CD14-positive monocyte (primary cell): ENCODE measurements at regions not wholly inside any gene's neighbourhood (a gene's known extent, or its start where the extent isn't known, plus 50 kb on each side); places are given as distances from the start of the nearest gene placed in this dataset.

Experiments used
- DNase-seq, 3 donors: peaks; one replicate each; pipeline ENCODE4 v3.0.0-alpha.2; 2011 to 2022
- H2AFZ ChIP-seq: 2 replicates; pipeline ENCODE4 v1.6.0; 2012; ENCODE audit warnings: mild to moderate bottlenecking, low read depth, low read length, inconsistent platforms; ENCODE audit not compliant: insufficient read depth, poor library complexity, severe bottlenecking
- H3K27ac ChIP-seq, 2 donors: 1 replicate in 1 of 2; 2 replicates in 1 of 2; pipeline ENCODE4 v1.5.1; 2012 to 2013; ENCODE audit warnings: low read length in 2 of 2, control low read depth in 1 of 2, inconsistent platforms in 1 of 2, low read depth in 1 of 2, mild to moderate bottlenecking in 1 of 2
- H3K27me3 ChIP-seq, 2 donors: one replicate each; pipeline versions ENCODE4 v1.6.0 to v1.6.1; 2011 to 2013; ENCODE audit warnings: low read length in 2 of 2; ENCODE audit not compliant: control insufficient read depth in 2 of 2, insufficient read depth in 2 of 2
- H3K36me3 ChIP-seq, 2 donors: replicated peaks in 1 of 2; 1 replicate in 1 of 2; 2 replicates in 1 of 2; pipeline versions ENCODE4 v1.5.1 to v1.6.1; 2012 to 2013; ENCODE audit warnings: low read length in 2 of 2, control low read depth in 1 of 2, inconsistent platforms in 1 of 2, mild to moderate bottlenecking in 1 of 2; ENCODE audit not compliant: insufficient read depth in 2 of 2, control insufficient read depth in 1 of 2
- H3K4me1 ChIP-seq, 2 donors: 1 replicate in 1 of 2; 2 replicates in 1 of 2; pipeline versions ENCODE4 v1.5.1 to v1.6.1; 2012 to 2013; ENCODE audit warnings: low read length in 2 of 2, control low read depth in 1 of 2, inconsistent platforms in 1 of 2, mild to moderate bottlenecking in 1 of 2, moderate library complexity in 1 of 2; ENCODE audit not compliant: insufficient read depth in 2 of 2, control insufficient read depth in 1 of 2
- H3K4me2 ChIP-seq: replicated peaks from 2 replicates; pipeline ENCODE3; 2012; ENCODE audit warnings: low read length, moderate library complexity, mild to moderate bottlenecking; ENCODE audit not compliant: poor library complexity, severe bottlenecking; ENCODE audit errors: extremely low read depth
- H3K4me3 ChIP-seq, 3 experiments: fragments of 200-600 bp in 1 of 3; sonication (generic) in 1 of 3; replicated peaks in 1 of 3; 1 replicate in 2 of 3; 2 replicates in 1 of 3; pipeline ENCODE4 v1.5.1; 2011 to 2013; ENCODE audit warnings: low read length in 3 of 3, mild to moderate bottlenecking in 3 of 3, control low read depth in 2 of 3, low read depth in 2 of 3, inconsistent platforms in 1 of 3, moderate library complexity in 1 of 3
- H3K79me2 ChIP-seq: 2 replicates; pipeline ENCODE4 v1.6.0; 2012; ENCODE audit warnings: mild to moderate bottlenecking, control low read depth, inconsistent platforms, low read length, moderate library complexity; ENCODE audit not compliant: insufficient read depth
- H3K9ac ChIP-seq: 2 replicates; pipeline ENCODE4 v1.6.0; 2017; ENCODE audit warnings: low read length, mild to moderate bottlenecking; ENCODE audit not compliant: insufficient read depth, poor library complexity, severe bottlenecking
- H3K9me3 ChIP-seq, 2 donors: replicated peaks in 1 of 2; 1 replicate in 1 of 2; 2 replicates in 1 of 2; pipeline versions ENCODE4 v1.5.1 to v1.6.1; 2012 to 2013; ENCODE audit warnings: low read length in 2 of 2, control low read depth in 1 of 2; ENCODE audit not compliant: control insufficient read depth in 1 of 2, insufficient read depth in 1 of 2
- H4K20me1 ChIP-seq: 2 replicates; pipeline ENCODE4 v1.6.0; 2012; ENCODE audit warnings: mild to moderate bottlenecking, low read length, control low read depth, moderate library complexity; ENCODE audit not compliant: insufficient read depth
- H3K27ac Mint-ChIP-seq, 7 donors: one replicate each; pipeline ENCODE4 v1.8.0; 2020; ENCODE audit warnings: mild to moderate bottlenecking in 7 of 7, mixed read lengths in 7 of 7, moderate library complexity in 6 of 7, inconsistent platforms in 2 of 7
- H3K27me3 Mint-ChIP-seq, 3 donors: one replicate each; pipeline ENCODE4 v1.8.0; 2021 to 2022; ENCODE audit warnings: low read depth in 3 of 3, mild to moderate bottlenecking in 3 of 3, mixed read lengths in 3 of 3, moderate library complexity in 3 of 3, inconsistent platforms in 1 of 3
- H3K36me3 Mint-ChIP-seq, 2 donors: one replicate each; pipeline ENCODE4 v1.8.0; 2020; ENCODE audit warnings: mixed read lengths in 2 of 2, inconsistent platforms in 1 of 2, mild to moderate bottlenecking in 1 of 2
- H3K4me1 Mint-ChIP-seq: one replicate; pipeline ENCODE4 v1.8.0; 2020; ENCODE audit warnings: mild to moderate bottlenecking, mixed read lengths
- H3K4me3 Mint-ChIP-seq, 2 donors: one replicate each; pipeline ENCODE4 v1.8.0; 2020; ENCODE audit warnings: mild to moderate bottlenecking in 2 of 2, mixed read lengths in 2 of 2, moderate library complexity in 1 of 2
- H3K9me3 Mint-ChIP-seq, 7 donors: one replicate each; pipeline ENCODE4 v1.8.0; 2020 to 2022; ENCODE audit warnings: mixed read lengths in 7 of 7, mild to moderate bottlenecking in 6 of 7, moderate library complexity in 6 of 7, inconsistent platforms in 2 of 7
- CTCF ChIP-seq: fragments of 200-600 bp; IDR thresholded peaks from one replicate; pipeline ENCODE4 v1.8.0; 2022; ENCODE audit warnings: antibody characterized with exemption, mild to moderate bottlenecking
- WGBS: methylation state at CpG from one replicate; pipeline ENCODE4 v1.1.5; 2013; ENCODE audit warnings: missing lambda C conversion rate; ENCODE audit not compliant: insufficient coverage; 5-methylcytosine and 5-hydroxymethylcytosine counted together
- intact Hi-C, 2 donors: fragments of 100-400 bp; cut with micrococcal nuclease; formaldehyde crosslinking; loops; one replicate each; pipeline versions ENCODE4 v1.15.0 to v1.15.1; 2023

GRCh38 chr4:170777663-170778062 lies 687.9 kb upstream of the AADAT start:
- no peaks in the 10 kb centered on the region for H3K27me3 Mint-ChIP-seq
- no CpG with 5 or more reads among the region's 3 CpGs for WGBS
- H3K9ac ChIP-seq = no peak overlapping the region
- no peak overlapping the region for H3K4me3 Mint-ChIP-seq
- DNase-seq = no peak
- no peak for TF ChIP-seq CTCF
- H3K4me2 ChIP-seq = no peak overlapping the region
- H3K27ac Mint-ChIP-seq = no peak overlapping the region
- H3K4me1 Mint-ChIP-seq = no peaks in the 10 kb centered on the region
- H3K4me1 ChIP-seq = no peaks in the 10 kb centered on the region
- no peak overlapping the region for H2AFZ ChIP-seq
- H4K20me1 ChIP-seq = no peaks in the 10 kb centered on the region
- H3K4me3 ChIP-seq = no peak overlapping the region
- no peaks in the 10 kb centered on the region for H3K36me3 ChIP-seq
- no peaks in the 10 kb centered on the region for H3K79me2 ChIP-seq
- H3K9me3 Mint-ChIP-seq = peaks cover 0 to 13% (median 7%) of the 10 kb centered on the region in 7 donors
- intact Hi-C loops = no loop called here
- H3K9me3 ChIP-seq = peaks cover 16 to 24% of the 10 kb centered on the region in 2 donors
- H3K36me3 Mint-ChIP-seq = no peaks in the 10 kb centered on the region
- H3K27ac ChIP-seq = no peak overlapping the region
- H3K27me3 ChIP-seq = no peaks in the 10 kb centered on the region

DNA sequence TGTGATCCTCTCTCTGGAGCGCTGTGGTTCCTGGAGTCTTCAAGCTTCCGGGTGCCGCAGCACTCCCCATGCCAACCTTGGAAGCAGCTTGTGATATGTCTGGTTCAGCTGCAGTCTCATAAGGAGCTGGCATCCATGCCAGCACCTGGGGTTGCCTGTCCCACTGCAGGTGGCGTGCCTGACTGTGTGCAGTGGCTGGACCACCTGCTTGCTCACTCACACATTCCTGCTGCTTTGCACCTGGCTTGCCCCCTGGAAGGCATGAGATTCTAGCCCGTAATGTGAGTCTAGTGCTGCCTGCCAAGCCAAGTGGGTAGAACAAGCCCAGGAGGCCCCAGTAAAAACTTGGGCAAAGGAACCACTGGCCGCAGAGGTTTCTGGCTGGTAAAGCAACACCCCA lies 687.2 kb upstream of the AADAT start:
- no peaks in the 10 kb centered on the region for H3K27me3 ChIP-seq
- H3K27me3 Mint-ChIP-seq = no peaks in the 10 kb centered on the region
- no peaks in the 10 kb centered on the region for H4K20me1 ChIP-seq
- TF ChIP-seq CTCF = no peak
- intact Hi-C loops = no loop called here
- H3K4me1 ChIP-seq = no peaks in the 10 kb centered on the region
- no peak overlapping the region for H3K4me3 Mint-ChIP-seq
- H3K9me3 ChIP-seq = peaks cover 16 to 24% of the 10 kb centered on the region in 2 donors
- H3K4me1 Mint-ChIP-seq = no peaks in the 10 kb centered on the region
- no peaks in the 10 kb centered on the region for H3K79me2 ChIP-seq
- WGBS = 100% methylated on average over 5 of the region's 6 CpGs
- no peak for DNase-seq
- H3K9me3 Mint-ChIP-seq = peaks cover 0 to 13% (median 7%) of the 10 kb centered on the region in 7 donors
- no peaks in the 10 kb centered on the region for H3K36me3 ChIP-seq
- H3K4me2 ChIP-seq = no peak overlapping the region
- no peak overlapping the region for H2AFZ ChIP-seq
- H3K9ac ChIP-seq = no peak overlapping the region
- H3K36me3 Mint-ChIP-seq = no peaks in the 10 kb centered on the region
- H3K27ac ChIP-seq = no peak overlapping the region
- H3K27ac Mint-ChIP-seq = no peak overlapping the region
- H3K4me3 ChIP-seq = no peak overlapping the region
